ENCODE measurements at regions not wholly inside any gene's neighbourhood (a gene's known extent, or its start where the extent isn't known, plus 50 kb on each side); places are given as distances from the start of the nearest gene placed in this dataset.

- Histone ChIP-seq H3K9ac (ENCODE audit: low read length) (no peak overlapping the region), H3K9me3 (ENCODE audit: low read length) (no peaks in the 10 kb centered on the region), H3F3A (ENCODE audit: insufficient read depth, low read length) (no peaks in the 10 kb centered on the region), H4K20me1 (ENCODE audit: insufficient read depth, low read length) (no peaks in the 10 kb centered on the region), H3K36me3 (ENCODE audit: insufficient read depth, low read length) (no peaks in the 10 kb centered on the region), H3K27me3 (ENCODE audit: insufficient read depth, low read length) (no peaks in the 10 kb centered on the region; the same call in 1 of the 2 replicates), H3K9me2 (ENCODE audit: low read depth, low read length) (no peaks in the 10 kb centered on the region), H3K27ac (ENCODE audit: low read depth, low read length, poor library complexity, severe bottlenecking) (no peak overlapping the region), H3K79me2 (ENCODE audit: insufficient read depth, low read length) (no peaks in the 10 kb centered on the region), H3K4me3 (ENCODE audit: low read depth, low read length, poor library complexity, severe bottlenecking) (no peak overlapping the region), H3K4me1 (ENCODE audit: insufficient read depth, low read length, severe bottlenecking) (no peaks in the 10 kb centered on the region), H2AFZ (ENCODE audit: low read length) (no peak overlapping the region), H3K4me2 (ENCODE audit: low read length) (no peak overlapping the region)
- TF ChIP-seq EZH2 (IDR thresholded peaks at IDR 0.05; ENCODE audit: borderline replicate concordance, low read length): no peak
- TF ChIP-seq, protein P1, sequence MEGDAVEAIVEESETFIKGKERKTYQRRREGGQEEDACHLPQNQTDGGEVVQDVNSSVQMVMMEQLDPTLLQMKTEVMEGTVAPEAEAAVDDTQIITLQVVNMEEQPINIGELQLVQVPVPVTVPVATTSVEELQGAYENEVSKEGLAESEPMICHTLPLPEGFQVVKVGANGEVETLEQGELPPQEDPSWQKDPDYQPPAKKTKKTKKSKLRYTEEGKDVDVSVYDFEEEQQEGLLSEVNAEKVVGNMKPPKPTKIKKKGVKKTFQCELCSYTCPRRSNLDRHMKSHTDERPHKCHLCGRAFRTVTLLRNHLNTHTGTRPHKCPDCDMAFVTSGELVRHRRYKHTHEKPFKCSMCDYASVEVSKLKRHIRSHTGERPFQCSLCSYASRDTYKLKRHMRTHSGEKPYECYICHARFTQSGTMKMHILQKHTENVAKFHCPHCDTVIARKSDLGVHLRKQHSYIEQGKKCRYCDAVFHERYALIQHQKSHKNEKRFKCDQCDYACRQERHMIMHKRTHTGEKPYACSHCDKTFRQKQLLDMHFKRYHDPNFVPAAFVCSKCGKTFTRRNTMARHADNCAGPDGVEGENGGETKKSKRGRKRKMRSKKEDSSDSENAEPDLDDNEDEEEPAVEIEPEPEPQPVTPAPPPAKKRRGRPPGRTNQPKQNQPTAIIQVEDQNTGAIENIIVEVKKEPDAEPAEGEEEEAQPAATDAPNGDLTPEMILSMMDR (IDR thresholded peaks at IDR 0.05; ENCODE audit: low read length): no peak
Observed at GRCh38 chr2:118761771-118762170, 85.7 kb downstream of the EN1 start.

DNA sequence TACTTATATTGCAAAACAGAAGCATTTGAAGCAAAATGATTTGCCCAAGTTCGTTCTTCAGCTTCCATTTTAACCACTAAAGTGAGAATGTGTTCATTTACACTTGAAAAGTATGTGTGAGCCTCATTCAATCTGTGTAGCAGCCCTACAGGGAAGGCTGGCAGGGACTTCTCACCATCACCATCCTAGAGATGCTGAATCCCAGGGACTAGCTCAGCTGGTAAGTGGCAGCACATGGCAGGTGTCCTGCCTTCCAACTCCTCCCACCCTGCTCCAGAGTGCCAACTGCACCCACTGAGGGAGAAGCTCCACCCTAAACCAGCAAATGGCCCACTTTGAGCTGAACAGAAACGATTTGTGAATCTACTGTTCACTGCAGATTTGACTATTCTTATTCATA lies 91.5 kb downstream of the EN1 start:
- H2AFZ ChIP-seq (ENCODE audit: low read length): no peak overlapping the region
- H3K27me3 ChIP-seq (ENCODE audit: insufficient read depth, low read length): no peaks in the 10 kb centered on the region
- no peak overlapping the region for H3K9ac ChIP-seq (ENCODE audit: low read length)
- TF ChIP-seq, protein P1 (IDR thresholded peaks at IDR 0.05; ENCODE audit: low read length): no peak
- TF ChIP-seq EZH2 (IDR thresholded peaks at IDR 0.05; ENCODE audit: borderline replicate concordance, low read length): no peak
- H3K36me3 ChIP-seq (ENCODE audit: insufficient read depth, low read length): no peaks in the 10 kb centered on the region
- H3K4me1 ChIP-seq (ENCODE audit: insufficient read depth, low read length, severe bottlenecking): no peaks in the 10 kb centered on the region
- no peaks in the 10 kb centered on the region for H3F3A ChIP-seq (ENCODE audit: insufficient read depth, low read length)
- H3K9me2 ChIP-seq (ENCODE audit: low read depth, low read length): no peaks in the 10 kb centered on the region
- no peak overlapping the region for H3K4me2 ChIP-seq (ENCODE audit: low read length)
- no peaks in the 10 kb centered on the region for H3K9me3 ChIP-seq (ENCODE audit: low read length)
- no peaks in the 10 kb centered on the region for H4K20me1 ChIP-seq (ENCODE audit: insufficient read depth, low read length)
- H3K27ac ChIP-seq (ENCODE audit: low read depth, low read length, poor library complexity, severe bottlenecking): no peak overlapping the region
- no peaks in the 10 kb centered on the region for H3K79me2 ChIP-seq (ENCODE audit: insufficient read depth, low read length)
- no peak overlapping the region for H3K4me3 ChIP-seq (ENCODE audit: low read depth, low read length, poor library complexity, severe bottlenecking)

DNA sequence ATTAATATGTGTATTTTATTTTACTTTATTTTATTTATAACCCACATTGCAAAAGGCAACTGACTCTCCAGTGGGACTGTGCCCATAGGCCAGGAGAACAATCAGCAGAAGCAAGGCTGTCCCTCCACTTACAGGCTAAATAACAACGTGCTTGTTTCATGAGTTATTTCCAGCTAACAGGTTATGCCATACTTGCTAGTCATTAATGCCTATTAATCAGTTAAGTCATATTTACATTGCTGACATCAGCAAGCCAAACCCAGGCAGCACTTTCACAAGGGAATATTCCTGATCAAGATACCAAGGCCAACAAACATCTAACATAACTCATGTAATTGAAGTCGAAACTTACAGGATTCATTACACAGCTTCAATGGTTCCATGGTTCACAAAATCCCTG lies 92.1 kb downstream of the EN1 start:
- Histone ChIP-seq H3K27ac (ENCODE audit: low read depth, low read length, poor library complexity, severe bottlenecking) (no peak overlapping the region), H3K9me2 (ENCODE audit: low read depth, low read length) (no peaks in the 10 kb centered on the region), H3K4me2 (ENCODE audit: low read length) (no peak overlapping the region), H3K79me2 (ENCODE audit: insufficient read depth, low read length) (no peaks in the 10 kb centered on the region), H4K20me1 (ENCODE audit: insufficient read depth, low read length) (no peaks in the 10 kb centered on the region), H3K9ac (ENCODE audit: low read length) (no peak overlapping the region), H3F3A (ENCODE audit: insufficient read depth, low read length) (no peaks in the 10 kb centered on the region), H3K9me3 (ENCODE audit: low read length) (no peaks in the 10 kb centered on the region), H3K4me1 (ENCODE audit: insufficient read depth, low read length, severe bottlenecking) (no peaks in the 10 kb centered on the region), H2AFZ (ENCODE audit: low read length) (no peak overlapping the region), H3K36me3 (ENCODE audit: insufficient read depth, low read length) (no peaks in the 10 kb centered on the region), H3K27me3 (ENCODE audit: insufficient read depth, low read length) (no peaks in the 10 kb centered on the region), H3K4me3 (ENCODE audit: low read depth, low read length, poor library complexity, severe bottlenecking) (no peak overlapping the region)
- TF ChIP-seq, protein P1 (IDR thresholded peaks at IDR 0.05; ENCODE audit: low read length): no peak
- TF ChIP-seq EZH2 (IDR thresholded peaks at IDR 0.05; ENCODE audit: borderline replicate concordance, low read length): no peak
